ENCODE measurements at regions not wholly inside any gene's neighbourhood (a gene's known extent, or its start where the extent isn't known, plus 50 kb on each side); places are given as distances from the start of the nearest gene placed in this dataset.

DNA sequence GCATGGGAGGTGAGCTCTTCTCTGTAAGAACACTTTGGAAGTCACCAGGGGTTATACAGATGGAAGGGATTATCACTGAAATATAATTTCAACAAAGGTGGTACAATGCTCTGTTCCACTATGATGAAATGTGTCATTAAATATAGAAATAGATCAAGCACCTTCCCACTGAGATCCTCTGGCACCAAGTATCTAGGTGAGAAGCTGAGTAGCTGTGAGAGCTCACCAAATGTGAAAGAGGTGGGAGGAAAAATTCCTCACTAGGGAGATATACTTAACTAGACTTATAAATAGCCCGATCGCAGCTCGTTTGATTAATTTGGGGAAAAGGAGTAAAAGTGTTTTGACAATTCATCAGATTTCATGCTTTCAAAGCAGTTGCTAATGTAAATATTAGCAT lies 247.6 kb downstream of the SMAD2 start:
- no peaks in the 10 kb centered on the region for H3K4me1 ChIP-seq (ENCODE audit: insufficient read depth, low read length, severe bottlenecking)

GRCh38 chr18:47680488-47680887 lies 250.0 kb downstream of the SMAD2 start:
- no peaks in the 10 kb centered on the region for H3K79me2 ChIP-seq (ENCODE audit: insufficient read depth, low read length)
- no peak overlapping the region for H3K27ac ChIP-seq (ENCODE audit: low read depth, low read length, poor library complexity, severe bottlenecking)
- no peaks in the 10 kb centered on the region for H3F3A ChIP-seq (ENCODE audit: insufficient read depth, low read length)
- H3K9me3 ChIP-seq (ENCODE audit: low read length) = no peaks in the 10 kb centered on the region
- H2AFZ ChIP-seq (ENCODE audit: low read length) = no peak overlapping the region
- no peak overlapping the region for H3K4me2 ChIP-seq (ENCODE audit: low read length)
- no peak overlapping the region for H3K9ac ChIP-seq (ENCODE audit: low read length)
- H3K9me2 ChIP-seq (ENCODE audit: low read depth, low read length) = no peaks in the 10 kb centered on the region
- H3K27me3 ChIP-seq (ENCODE audit: insufficient read depth, low read length) = no peaks in the 10 kb centered on the region
- H3K36me3 ChIP-seq (ENCODE audit: insufficient read depth, low read length) = no peaks in the 10 kb centered on the region
- TF ChIP-seq EZH2 (IDR thresholded peaks at IDR 0.05; ENCODE audit: borderline replicate concordance, low read length) (no peak), CTCF (IDR thresholded peaks at IDR 0.05; ENCODE audit: low read length) (no peak)
- no peaks in the 10 kb centered on the region for H4K20me1 ChIP-seq (ENCODE audit: insufficient read depth, low read length)
- H3K4me1 ChIP-seq (ENCODE audit: insufficient read depth, low read length, severe bottlenecking) = no peaks in the 10 kb centered on the region
- no peak overlapping the region for H3K4me3 ChIP-seq (ENCODE audit: low read depth, low read length, poor library complexity, severe bottlenecking)

More for the DNA sequence above, 247.6 kb downstream of the SMAD2 start:
- no peaks in the 10 kb centered on the region for H3K9me2 ChIP-seq (ENCODE audit: low read depth, low read length)
- no peak overlapping the region for H3K9ac ChIP-seq (ENCODE audit: low read length)
- no peaks in the 10 kb centered on the region for H3K27me3 ChIP-seq (ENCODE audit: insufficient read depth, low read length)
- no peak for TF ChIP-seq EZH2 (IDR thresholded peaks at IDR 0.05; ENCODE audit: borderline replicate concordance, low read length)
- TF ChIP-seq CTCF (IDR thresholded peaks at IDR 0.05; ENCODE audit: low read length) = no peak
- no peaks in the 10 kb centered on the region for H3K9me3 ChIP-seq (ENCODE audit: low read length)
- no peak overlapping the region for H3K27ac ChIP-seq (ENCODE audit: low read depth, low read length, poor library complexity, severe bottlenecking)
- no peaks in the 10 kb centered on the region for H3K79me2 ChIP-seq (ENCODE audit: insufficient read depth, low read length)
- H3K4me2 ChIP-seq (ENCODE audit: low read length) = no peak overlapping the region
- no peak overlapping the region for H2AFZ ChIP-seq (ENCODE audit: low read length)
- H3F3A ChIP-seq (ENCODE audit: insufficient read depth, low read length) = no peaks in the 10 kb centered on the region
- no peaks in the 10 kb centered on the region for H3K36me3 ChIP-seq (ENCODE audit: insufficient read depth, low read length)
- no peak overlapping the region for H3K4me3 ChIP-seq (ENCODE audit: low read depth, low read length, poor library complexity, severe bottlenecking)
- no peaks in the 10 kb centered on the region for H4K20me1 ChIP-seq (ENCODE audit: insufficient read depth, low read length)

GRCh38 chr18:47679864-47680263 lies 250.6 kb downstream of the SMAD2 start:
- Histone ChIP-seq H2AFZ (ENCODE audit: low read length) (no peak overlapping the region), H4K20me1 (ENCODE audit: insufficient read depth, low read length) (no peaks in the 10 kb centered on the region), H3K9me2 (ENCODE audit: low read depth, low read length) (no peaks in the 10 kb centered on the region), H3K9me3 (ENCODE audit: low read length) (no peaks in the 10 kb centered on the region), H3K27me3 (ENCODE audit: insufficient read depth, low read length) (no peaks in the 10 kb centered on the region), H3K4me3 (ENCODE audit: low read depth, low read length, poor library complexity, severe bottlenecking) (no peak overlapping the region), H3K27ac (ENCODE audit: low read depth, low read length, poor library complexity, severe bottlenecking) (no peak overlapping the region), H3K4me2 (ENCODE audit: low read length) (no peak overlapping the region), H3K4me1 (ENCODE audit: insufficient read depth, low read length, severe bottlenecking) (no peaks in the 10 kb centered on the region), H3F3A (ENCODE audit: insufficient read depth, low read length) (no peaks in the 10 kb centered on the region), H3K9ac (ENCODE audit: low read length) (no peak overlapping the region), H3K36me3 (ENCODE audit: insufficient read depth, low read length) (no peaks in the 10 kb centered on the region), H3K79me2 (ENCODE audit: insufficient read depth, low read length) (no peaks in the 10 kb centered on the region)
- no peak for TF ChIP-seq CTCF (IDR thresholded peaks at IDR 0.05; ENCODE audit: low read length)
- TF ChIP-seq EZH2 (IDR thresholded peaks at IDR 0.05; ENCODE audit: borderline replicate concordance, low read length) = no peak

Measured in OCI-LY1 (cell line).